Mesenchymal stem cell (in vitro differentiated cells and primary cell): ENCODE measurements at regions not wholly inside any gene's neighbourhood (a gene's known extent, or its start where the extent isn't known, plus 50 kb on each side); places are given as distances from the start of the nearest gene placed in this dataset.

Experiments used
- DNase-seq: peaks from one replicate; pipeline ENCODE4 v3.0.0-alpha.2; 2013
- H2AFZ ChIP-seq: one replicate; pipeline ENCODE4 v1.6.1; 2013; ENCODE audit warnings: low read depth, mild to moderate bottlenecking, control low read depth, inconsistent platforms, low read length, moderate library complexity
- H2AK5ac ChIP-seq: 2 replicates; pipeline ENCODE4 v1.6.1; 2013; ENCODE audit warnings: low read length, moderate library complexity, mild to moderate bottlenecking, inconsistent platforms; ENCODE audit not compliant: severe bottlenecking
- H2BK120ac ChIP-seq: one replicate; pipeline ENCODE4 v1.6.1; 2013; ENCODE audit warnings: low read depth, mild to moderate bottlenecking, inconsistent platforms, low read length, moderate library complexity
- H2BK12ac ChIP-seq, 2 experiments: one replicate each; pipeline ENCODE4 v1.6.1; 2013; ENCODE audit warnings: inconsistent platforms in 2 of 2, low read length in 2 of 2, mild to moderate bottlenecking in 2 of 2, moderate library complexity in 2 of 2, control low read depth in 1 of 2
- H2BK15ac ChIP-seq: one replicate; pipeline ENCODE4 v1.6.1; 2013; ENCODE audit warnings: mild to moderate bottlenecking, low read depth, inconsistent platforms; ENCODE audit not compliant: poor library complexity, severe bottlenecking
- H2BK5ac ChIP-seq: 2 replicates; pipeline ENCODE4 v1.6.1; 2013; ENCODE audit warnings: low read depth, mild to moderate bottlenecking, low read length, control low read depth, inconsistent platforms; ENCODE audit not compliant: poor library complexity, severe bottlenecking
- H3K14ac ChIP-seq, 2 experiments: one replicate each; pipeline ENCODE4 v1.6.1; 2013; ENCODE audit warnings: inconsistent platforms in 2 of 2, low read length in 2 of 2, control low read depth in 1 of 2, mild to moderate bottlenecking in 1 of 2, moderate library complexity in 1 of 2
- H3K18ac ChIP-seq, 2 experiments: one replicate each; pipeline ENCODE4 v1.6.1; 2013; ENCODE audit warnings: inconsistent platforms in 2 of 2, low read length in 2 of 2, control low read depth in 1 of 2, low read depth in 1 of 2, mild to moderate bottlenecking in 1 of 2
- H3K23ac ChIP-seq, 2 experiments: one replicate each; pipeline ENCODE4 v1.6.1; 2013; ENCODE audit warnings: inconsistent platforms in 2 of 2, low read length in 2 of 2, mild to moderate bottlenecking in 2 of 2, moderate library complexity in 2 of 2, control low read depth in 1 of 2
- H3K27ac ChIP-seq: 2 replicates; pipeline ENCODE4 v1.5.1; 2013; ENCODE audit warnings: mild to moderate bottlenecking, moderate library complexity, low read length, control low read depth, inconsistent platforms; ENCODE audit not compliant: poor library complexity, severe bottlenecking
- H3K27me3 ChIP-seq, 2 experiments: 2 replicates each; pipeline versions ENCODE4 v1.6.1 to v1.7.0; 2013; ENCODE audit warnings: low read length in 2 of 2, mild to moderate bottlenecking in 2 of 2, moderate library complexity in 2 of 2, control low read depth in 1 of 2, inconsistent platforms in 1 of 2; ENCODE audit not compliant: control insufficient read depth in 1 of 2, insufficient read depth in 1 of 2
- H3K36me3 ChIP-seq, 2 experiments: 2 replicates each; pipeline versions ENCODE4 v1.6.1 to v1.7.0; 2013; ENCODE audit warnings: low read length in 2 of 2, control low read depth in 1 of 2, inconsistent platforms in 1 of 2, low read depth in 1 of 2, mild to moderate bottlenecking in 1 of 2; ENCODE audit not compliant: insufficient read depth in 2 of 2, control insufficient read depth in 1 of 2
- H3K4ac ChIP-seq, 2 experiments: one replicate each; pipeline ENCODE4 v1.6.1; 2013; ENCODE audit warnings: inconsistent platforms in 2 of 2, low read length in 2 of 2, mild to moderate bottlenecking in 2 of 2, moderate library complexity in 2 of 2, control low read depth in 1 of 2, low read depth in 1 of 2
- H3K4me1 ChIP-seq: 2 replicates; pipeline ENCODE4 v1.6.1; 2013; ENCODE audit warnings: low read depth, low read length, control low read depth; ENCODE audit not compliant: control insufficient read depth, insufficient read depth
- H3K4me2 ChIP-seq: 2 replicates; pipeline ENCODE4 v1.6.1; 2013; ENCODE audit warnings: low read length, mild to moderate bottlenecking, inconsistent platforms; ENCODE audit not compliant: poor library complexity, severe bottlenecking
- H3K4me3 ChIP-seq, 2 experiments: 2 replicates each; pipeline versions ENCODE4 v1.5.1 to v1.7.0; 2013; ENCODE audit warnings: low read length in 2 of 2, mild to moderate bottlenecking in 2 of 2, control low read depth in 1 of 2, low read depth in 1 of 2; ENCODE audit not compliant: insufficient read depth in 1 of 2
- H3K79me1 ChIP-seq: replicated peaks from 2 replicates; pipeline ENCODE4 v1.6.1; 2013; ENCODE audit warnings: mild to moderate bottlenecking, control low read depth, low read length, inconsistent platforms; ENCODE audit not compliant: poor library complexity, severe bottlenecking
- H3K9ac ChIP-seq: 2 replicates; pipeline ENCODE4 v1.7.0; 2013; ENCODE audit warnings: mild to moderate bottlenecking, low read length, moderate library complexity
- H3K9me3 ChIP-seq: 2 replicates; pipeline ENCODE4 v1.7.0; 2013; ENCODE audit warnings: mild to moderate bottlenecking, low read length; ENCODE audit not compliant: control insufficient read depth
- H4K8ac ChIP-seq: one replicate; pipeline ENCODE4 v1.6.1; 2013; ENCODE audit warnings: inconsistent platforms, mild to moderate bottlenecking, low read length, moderate library complexity
- H4K91ac ChIP-seq: one replicate; pipeline ENCODE4 v1.6.1; 2013; ENCODE audit warnings: mild to moderate bottlenecking, low read length, inconsistent platforms
- WGBS: methylation state at CpG from one replicate; pipeline ENCODE4 v1.1.7; 2013; ENCODE audit warnings: mixed read lengths; 5-methylcytosine and 5-hydroxymethylcytosine counted together

GRCh38 chr20:39518654-39519053 lies 556.5 kb downstream of the DHX35 start:
- H2BK15ac ChIP-seq = no peak overlapping the region
- H3K9me3 ChIP-seq = no peaks in the 10 kb centered on the region
- no peak overlapping the region for H2BK12ac ChIP-seq
- H3K4me2 ChIP-seq = no peak overlapping the region
- H3K36me3 ChIP-seq = no peaks in the 10 kb centered on the region
- no peak overlapping the region for H3K27ac ChIP-seq
- no peak overlapping the region for H2AFZ ChIP-seq
- H3K79me1 ChIP-seq = no peaks in the 10 kb centered on the region
- H3K23ac ChIP-seq = no peak overlapping the region
- DNase-seq = no peak
- H2BK120ac ChIP-seq = no peak overlapping the region
- no peaks in the 10 kb centered on the region for H3K27me3 ChIP-seq
- H3K4me1 ChIP-seq = no peaks in the 10 kb centered on the region
- H3K14ac ChIP-seq = no peak overlapping the region
- WGBS = 65% methylated on average over 5 of the region's 5 CpGs
- H3K4me3 ChIP-seq = no peak overlapping the region
- no peak overlapping the region for H2BK5ac ChIP-seq
- no peak overlapping the region for H3K4ac ChIP-seq
- no peak overlapping the region for H3K9ac ChIP-seq
- no peak overlapping the region for H4K91ac ChIP-seq
- H2AK5ac ChIP-seq = no peak overlapping the region
- no peak overlapping the region for H4K8ac ChIP-seq
- no peak overlapping the region for H3K18ac ChIP-seq

- WGBS = 37% methylated on average over 2 of the region's 2 CpGs
- no peaks in the 10 kb centered on the region for H3K36me3 ChIP-seq
- H3K18ac ChIP-seq = no peak overlapping the region
- no peaks in the 10 kb centered on the region for H3K4me1 ChIP-seq
- H3K27me3 ChIP-seq = no peaks in the 10 kb centered on the region
- H3K9ac ChIP-seq = no peak overlapping the region
- H3K9me3 ChIP-seq = no peaks in the 10 kb centered on the region
- H3K23ac ChIP-seq = no peak overlapping the region
- H2BK12ac ChIP-seq = no peak overlapping the region
- H2BK5ac ChIP-seq = no peak overlapping the region
- H2BK15ac ChIP-seq = no peak overlapping the region
- DNase-seq = no peak
- H3K4me3 ChIP-seq = no peak overlapping the region
- no peak overlapping the region for H4K8ac ChIP-seq
- H3K4ac ChIP-seq = no peak overlapping the region
- no peak overlapping the region for H4K91ac ChIP-seq
- H2AFZ ChIP-seq = no peak overlapping the region
- no peak overlapping the region for H2AK5ac ChIP-seq
- no peak overlapping the region for H3K4me2 ChIP-seq
- H3K79me1 ChIP-seq = no peaks in the 10 kb centered on the region
- no peak overlapping the region for H3K27ac ChIP-seq
- H2BK120ac ChIP-seq = no peak overlapping the region
- no peak overlapping the region for H3K14ac ChIP-seq
Observed at GRCh38 chr20:39516964-39517363, 554.8 kb downstream of the DHX35 start.

GRCh38 chr20:39504710-39505094 lies 542.6 kb downstream of the DHX35 start:
- H2AFZ ChIP-seq = no peak overlapping the region
- no peak overlapping the region for H2BK120ac ChIP-seq
- no peaks in the 10 kb centered on the region for H3K4me1 ChIP-seq
- H2BK5ac ChIP-seq = no peak overlapping the region
- no peak overlapping the region for H2AK5ac ChIP-seq
- H3K4ac ChIP-seq = no peak overlapping the region
- H4K8ac ChIP-seq = no peak overlapping the region
- H3K4me2 ChIP-seq = no peak overlapping the region
- H3K27me3 ChIP-seq = no peaks in the 10 kb centered on the region
- no peak overlapping the region for H3K27ac ChIP-seq
- no peak for DNase-seq
- no peak overlapping the region for H4K91ac ChIP-seq
- H2BK15ac ChIP-seq = no peak overlapping the region
- H3K79me1 ChIP-seq = no peaks in the 10 kb centered on the region
- no peak overlapping the region for H3K23ac ChIP-seq
- H3K36me3 ChIP-seq = no peaks in the 10 kb centered on the region
- no peak overlapping the region for H3K4me3 ChIP-seq
- no peak overlapping the region for H3K14ac ChIP-seq
- no peak overlapping the region for H2BK12ac ChIP-seq
- no peaks in the 10 kb centered on the region for H3K9me3 ChIP-seq
- 89% methylated on average over 1 of the region's 1 CpG for WGBS
- no peak overlapping the region for H3K9ac ChIP-seq
- no peak overlapping the region for H3K18ac ChIP-seq

GRCh38 chr20:39503902-39504709 lies 542.0 kb downstream of the DHX35 start:
- Histone ChIP-seq H2AK5ac (no peak overlapping the region), H3K4me1 (no peaks in the 10 kb centered on the region), H3K4ac (no peak overlapping the region), H3K4me3 (no peak overlapping the region), H3K9me3 (no peaks in the 10 kb centered on the region), H3K9ac (no peak overlapping the region), H2BK120ac (no peak overlapping the region), H3K79me1 (no peaks in the 10 kb centered on the region), H3K18ac (no peak overlapping the region), H2BK15ac (no peak overlapping the region), H3K27ac (no peak overlapping the region), H2AFZ (no peak overlapping the region), H3K4me2 (no peak overlapping the region), H3K36me3 (no peaks in the 10 kb centered on the region), H3K23ac (no peak overlapping the region), H3K27me3 (no peaks in the 10 kb centered on the region), H2BK5ac (no peak overlapping the region), H4K91ac (no peak overlapping the region), H2BK12ac (no peak overlapping the region), H3K14ac (no peak overlapping the region), H4K8ac (no peak overlapping the region)
- DNase-seq = no peak
- WGBS = 67% methylated on average over 3 of the region's 4 CpGs
